ENCODE measurements at regions not wholly inside any gene's neighbourhood (a gene's known extent, or its start where the extent isn't known, plus 50 kb on each side); places are given as distances from the start of the nearest gene placed in this dataset.

DNA sequence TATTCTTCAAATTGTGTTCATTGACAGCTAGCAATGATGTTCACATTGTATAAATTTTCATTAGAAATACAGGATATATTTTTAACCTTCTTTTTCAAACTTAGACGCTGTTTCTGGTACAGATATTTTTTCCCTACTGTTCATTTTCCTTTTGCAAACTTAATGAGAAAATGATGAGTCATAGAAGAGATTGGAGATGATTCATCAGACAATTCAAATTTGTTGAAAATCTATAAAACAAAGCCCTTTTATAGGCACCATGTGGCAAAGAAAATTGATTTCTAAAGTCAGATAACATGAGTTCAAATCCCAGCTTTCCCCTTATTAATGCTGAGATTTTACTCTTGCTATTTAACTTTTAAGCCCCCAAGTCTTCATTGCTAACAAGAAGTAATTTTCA lies 728.8 kb upstream of the DDX18 start:
- no peak overlapping the region for H3K4me3 ChIP-seq (ENCODE audit: insufficient read depth, low read length, poor library complexity, severe bottlenecking)
- no peak overlapping the region for H3K27ac ChIP-seq (ENCODE audit: low read depth, low read length)
- no peaks in the 10 kb centered on the region for H3K9me2 ChIP-seq (replicated peaks; ENCODE audit: insufficient read depth, low read length)
- no peak for TF ChIP-seq EZH2phosphoT487 (conservative IDR thresholded peaks at IDR 0.05; ENCODE audit: low read length)
- TF ChIP-seq, protein P1, sequence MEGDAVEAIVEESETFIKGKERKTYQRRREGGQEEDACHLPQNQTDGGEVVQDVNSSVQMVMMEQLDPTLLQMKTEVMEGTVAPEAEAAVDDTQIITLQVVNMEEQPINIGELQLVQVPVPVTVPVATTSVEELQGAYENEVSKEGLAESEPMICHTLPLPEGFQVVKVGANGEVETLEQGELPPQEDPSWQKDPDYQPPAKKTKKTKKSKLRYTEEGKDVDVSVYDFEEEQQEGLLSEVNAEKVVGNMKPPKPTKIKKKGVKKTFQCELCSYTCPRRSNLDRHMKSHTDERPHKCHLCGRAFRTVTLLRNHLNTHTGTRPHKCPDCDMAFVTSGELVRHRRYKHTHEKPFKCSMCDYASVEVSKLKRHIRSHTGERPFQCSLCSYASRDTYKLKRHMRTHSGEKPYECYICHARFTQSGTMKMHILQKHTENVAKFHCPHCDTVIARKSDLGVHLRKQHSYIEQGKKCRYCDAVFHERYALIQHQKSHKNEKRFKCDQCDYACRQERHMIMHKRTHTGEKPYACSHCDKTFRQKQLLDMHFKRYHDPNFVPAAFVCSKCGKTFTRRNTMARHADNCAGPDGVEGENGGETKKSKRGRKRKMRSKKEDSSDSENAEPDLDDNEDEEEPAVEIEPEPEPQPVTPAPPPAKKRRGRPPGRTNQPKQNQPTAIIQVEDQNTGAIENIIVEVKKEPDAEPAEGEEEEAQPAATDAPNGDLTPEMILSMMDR (IDR thresholded peaks at IDR 0.05; ENCODE audit: insufficient read depth, low read length, poor library complexity, severe bottlenecking) = no peak
- no peaks in the 10 kb centered on the region for H3K36me3 ChIP-seq (ENCODE audit: low read length)
- H3K9me3 ChIP-seq (ENCODE audit: insufficient read depth, low read length) = no peaks in the 10 kb centered on the region
- H3K27me3 ChIP-seq (ENCODE audit: low read length) = no peaks in the 10 kb centered on the region
- H3K4me2 ChIP-seq (ENCODE audit: low read depth, low read length, poor library complexity, severe bottlenecking) = no peak overlapping the region
- H3F3A ChIP-seq (ENCODE audit: insufficient read depth) = no peaks in the 10 kb centered on the region
- H4K20me1 ChIP-seq (ENCODE audit: low read depth, low read length) = no peaks in the 10 kb centered on the region
- H3K79me2 ChIP-seq (ENCODE audit: insufficient read depth, low read length) = no peaks in the 10 kb centered on the region
- no peak overlapping the region for H2AFZ ChIP-seq (ENCODE audit: low read depth, low read length, severe bottlenecking)
- no peak overlapping the region for H3K9ac ChIP-seq (ENCODE audit: low read length)

DNA sequence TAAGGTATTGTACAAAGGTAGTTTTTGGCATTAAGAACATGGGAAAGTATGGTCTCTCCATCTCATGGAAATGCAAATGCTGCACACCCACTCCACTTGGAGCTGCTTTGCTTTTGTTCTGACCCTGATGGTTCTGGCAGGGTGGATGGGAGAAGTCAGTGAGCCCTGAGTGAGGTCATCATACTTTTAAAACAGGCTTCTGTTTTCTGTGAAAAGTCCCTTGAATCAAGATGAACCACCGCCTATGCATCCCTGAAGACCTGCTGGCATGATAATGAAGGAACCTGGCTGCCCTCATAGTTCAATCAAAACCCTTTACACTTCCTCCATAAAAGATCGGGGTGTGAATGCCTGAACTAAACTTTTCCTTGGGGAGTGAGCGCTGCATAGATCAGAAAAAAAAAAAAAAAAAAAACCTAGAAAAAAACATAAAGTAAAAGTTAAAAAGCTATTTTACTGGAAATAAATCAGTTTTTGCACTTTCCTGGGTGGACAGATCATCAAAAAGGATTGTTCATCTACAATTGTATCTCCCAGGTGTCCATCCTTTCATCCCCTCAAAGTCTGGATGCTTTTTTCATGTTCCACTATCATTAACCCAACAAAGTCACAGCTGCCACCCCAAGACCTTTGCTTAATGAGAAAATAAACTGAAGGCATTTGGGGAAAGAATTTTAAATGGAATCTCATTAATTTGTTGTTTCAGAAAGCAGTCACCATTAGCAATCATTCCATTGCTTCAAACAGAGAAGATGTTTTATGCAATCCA lies 728.1 kb upstream of the DDX18 start:
- TF ChIP-seq, protein P1 (IDR thresholded peaks at IDR 0.05; ENCODE audit: insufficient read depth, low read length, poor library complexity, severe bottlenecking) = no peak
- no peak for TF ChIP-seq EZH2phosphoT487 (conservative IDR thresholded peaks at IDR 0.05; ENCODE audit: low read length)
- no peak overlapping the region for H3K27ac ChIP-seq (ENCODE audit: low read depth, low read length)
- no peaks in the 10 kb centered on the region for H3K9me3 ChIP-seq (ENCODE audit: insufficient read depth, low read length)
- H3K4me3 ChIP-seq (ENCODE audit: insufficient read depth, low read length, poor library complexity, severe bottlenecking) = no peak overlapping the region
- H3K27me3 ChIP-seq (ENCODE audit: low read length) = no peaks in the 10 kb centered on the region
- H3F3A ChIP-seq (ENCODE audit: insufficient read depth) = no peaks in the 10 kb centered on the region
- H4K20me1 ChIP-seq (ENCODE audit: low read depth, low read length) = no peaks in the 10 kb centered on the region
- no peaks in the 10 kb centered on the region for H3K79me2 ChIP-seq (ENCODE audit: insufficient read depth, low read length)
- H3K36me3 ChIP-seq (ENCODE audit: low read length) = no peaks in the 10 kb centered on the region
- H2AFZ ChIP-seq (ENCODE audit: low read depth, low read length, severe bottlenecking) = no peak overlapping the region
- no peak overlapping the region for H3K9ac ChIP-seq (ENCODE audit: low read length)
- H3K9me2 ChIP-seq (replicated peaks; ENCODE audit: insufficient read depth, low read length) = no peaks in the 10 kb centered on the region
- no peak overlapping the region for H3K4me2 ChIP-seq (ENCODE audit: low read depth, low read length, poor library complexity, severe bottlenecking)

DNA sequence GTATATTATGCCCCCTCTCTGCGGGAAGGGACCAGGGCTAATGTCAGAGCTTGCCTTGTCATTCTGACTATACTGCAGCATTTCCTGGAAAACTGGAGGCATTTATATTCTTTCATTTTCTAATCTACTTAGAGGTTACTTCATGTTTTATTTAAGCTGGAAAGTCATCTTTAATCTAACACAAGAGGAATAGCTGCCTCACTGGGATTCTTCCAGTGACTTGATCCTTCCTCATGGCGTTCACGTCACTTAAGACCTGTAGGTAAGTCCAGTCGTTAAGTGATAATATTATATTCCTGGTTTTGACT lies 727.6 kb upstream of the DDX18 start:
- H3K36me3 ChIP-seq (ENCODE audit: low read length) = no peaks in the 10 kb centered on the region
- H3K27me3 ChIP-seq (ENCODE audit: low read length) = no peaks in the 10 kb centered on the region
- H3K9ac ChIP-seq (ENCODE audit: low read length) = no peak overlapping the region
- no peaks in the 10 kb centered on the region for H3K79me2 ChIP-seq (ENCODE audit: insufficient read depth, low read length)
- H3K4me3 ChIP-seq (ENCODE audit: insufficient read depth, low read length, poor library complexity, severe bottlenecking) = no peak overlapping the region
- H4K20me1 ChIP-seq (ENCODE audit: low read depth, low read length) = no peaks in the 10 kb centered on the region
- no peaks in the 10 kb centered on the region for H3K9me2 ChIP-seq (replicated peaks; ENCODE audit: insufficient read depth, low read length)
- no peak overlapping the region for H3K27ac ChIP-seq (ENCODE audit: low read depth, low read length)
- no peaks in the 10 kb centered on the region for H3F3A ChIP-seq (ENCODE audit: insufficient read depth)
- H3K9me3 ChIP-seq (ENCODE audit: insufficient read depth, low read length) = no peaks in the 10 kb centered on the region
- no peak overlapping the region for H2AFZ ChIP-seq (ENCODE audit: low read depth, low read length, severe bottlenecking)
- no peak overlapping the region for H3K4me2 ChIP-seq (ENCODE audit: low read depth, low read length, poor library complexity, severe bottlenecking)
- TF ChIP-seq EZH2phosphoT487 (conservative IDR thresholded peaks at IDR 0.05; ENCODE audit: low read length) = no peak
- TF ChIP-seq, protein P1 (IDR thresholded peaks at IDR 0.05; ENCODE audit: insufficient read depth, low read length, poor library complexity, severe bottlenecking) = no peak
